GM18505 (cell line): ENCODE measurements at regions not wholly inside any gene's neighbourhood (a gene's known extent, or its start where the extent isn't known, plus 50 kb on each side); places are given as distances from the start of the nearest gene placed in this dataset.

Experiments
- ATAC-seq: cut with Tn5 transposase; IDR thresholded peaks from one replicate; pipeline ENCODE4 v1.9.1; 2021; ENCODE audit not compliant: unreplicated experiment
- POLR2A ChIP-seq: IDR thresholded peaks from 4 replicates; pipeline ENCODE4 v1.6.1; 2011; ENCODE audit warnings: borderline replicate concordance; ENCODE audit not compliant: insufficient read depth, insufficient read length; ENCODE audit errors: extremely low read depth

DNA sequence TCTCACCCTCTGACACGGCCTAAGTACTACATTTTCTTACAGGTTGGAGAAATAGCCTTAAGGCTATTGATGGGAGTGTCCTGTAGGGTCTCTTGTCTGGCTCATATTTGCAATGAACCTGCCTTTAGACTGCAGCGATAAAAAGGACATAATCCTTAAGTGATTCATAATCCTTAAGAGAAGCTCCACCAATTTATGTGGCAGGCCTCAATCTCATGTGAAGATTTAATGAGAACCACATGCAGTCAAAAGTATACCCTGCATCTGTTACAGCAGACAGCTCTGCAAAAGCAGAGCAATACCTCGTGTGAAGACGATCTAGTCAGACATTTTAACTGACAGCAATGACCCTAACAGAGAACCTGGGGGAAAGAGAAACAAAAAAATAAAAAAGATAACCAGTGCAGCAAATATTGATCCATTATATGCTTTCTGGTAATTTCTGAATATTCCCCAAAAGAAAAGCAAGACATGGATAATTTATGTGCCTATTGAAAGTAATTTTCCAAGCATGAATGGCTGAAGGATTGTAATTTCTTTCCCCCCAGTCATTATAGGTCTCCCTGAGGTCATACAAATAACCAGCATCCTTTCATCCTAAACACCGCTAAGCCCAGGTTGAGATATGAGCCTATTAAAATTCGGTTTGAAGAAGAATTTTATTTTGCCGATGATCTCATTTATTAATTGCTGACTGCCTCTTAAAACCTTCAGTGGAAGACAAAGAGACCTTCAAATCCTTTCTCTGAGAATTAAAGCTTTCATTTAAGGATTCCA is 321.8 kb upstream of the NBEA start:
- ATAC-seq: no peak
- no peak for TF ChIP-seq POLR2A

DNA sequence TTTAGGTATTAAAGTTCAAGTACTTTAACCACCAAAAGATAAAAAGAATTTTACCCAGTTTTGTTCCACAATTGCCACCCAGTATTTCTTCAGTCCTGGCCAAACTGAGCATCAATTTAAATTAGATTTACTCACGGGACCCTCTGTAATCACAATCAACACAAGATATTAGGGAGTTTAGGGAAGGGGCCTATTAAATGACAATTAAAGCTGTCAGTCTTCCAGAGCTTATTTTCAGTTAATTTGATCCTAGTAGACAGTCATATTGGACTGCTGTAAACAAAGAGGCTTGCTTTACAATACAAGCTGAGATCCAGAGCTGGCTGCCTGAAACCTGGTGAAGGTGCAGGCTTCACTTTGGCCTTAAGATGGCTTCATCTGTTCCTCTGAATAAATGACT is 321.2 kb upstream of the NBEA start:
- no peak for TF ChIP-seq POLR2A
- no peak for ATAC-seq

- TF ChIP-seq POLR2A: no peak
- ATAC-seq: no peak
Measured at GRCh38 chr13:34623331-34623730, 318.7 kb upstream of the NBEA start.

DNA sequence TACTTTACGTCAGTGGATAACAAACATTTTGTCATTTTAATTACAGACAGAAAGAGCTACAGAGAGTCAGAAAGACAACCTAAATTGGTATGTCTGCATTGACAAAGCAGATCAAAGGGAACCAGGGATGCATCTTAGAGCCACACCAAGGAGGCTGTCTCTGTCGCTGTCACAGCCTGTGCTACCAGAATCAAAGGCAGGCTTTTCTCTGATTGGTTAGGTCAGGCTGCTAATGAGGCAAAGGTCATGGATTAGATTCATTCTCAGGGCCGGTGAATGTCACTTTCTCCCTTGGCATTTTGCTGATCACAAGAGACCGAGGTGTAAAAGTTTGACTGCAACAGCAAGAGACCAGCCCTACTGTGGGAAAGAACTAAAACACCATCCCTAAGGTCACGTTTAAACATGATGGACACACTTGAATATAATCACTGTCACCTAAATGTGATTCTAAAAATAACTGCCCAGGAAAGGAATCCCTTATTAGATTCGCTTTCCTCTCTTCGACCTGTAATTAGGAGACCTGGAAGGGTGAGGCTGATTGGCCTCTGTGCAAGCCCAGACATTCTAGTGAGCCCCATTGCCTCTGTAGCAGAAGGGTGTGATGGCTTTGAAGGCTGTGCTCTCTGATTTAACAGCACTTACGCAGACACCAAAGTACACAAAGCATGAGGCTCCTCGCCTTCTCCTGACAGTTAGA is 314.4 kb upstream of the NBEA start:
- no peak for ATAC-seq
- no peak for TF ChIP-seq POLR2A

- no peak for TF ChIP-seq POLR2A
- ATAC-seq: no peak
Measured at GRCh38 chr13:34628209-34628682, 313.8 kb upstream of the NBEA start.

GRCh38 chr13:34634448-34634847 is 307.6 kb upstream of the NBEA start:
- no peak for TF ChIP-seq POLR2A
- ATAC-seq: no peak

GRCh38 chr13:34637138-34637537 is 304.9 kb upstream of the NBEA start:
- ATAC-seq: no peak

GRCh38 chr13:34637636-34638035 is 304.4 kb upstream of the NBEA start:
- ATAC-seq: no peak
- no peak for TF ChIP-seq POLR2A

More at GRCh38 chr13:34637138-34637537, 304.9 kb upstream of the NBEA start:
- TF ChIP-seq POLR2A: no peak

GRCh38 chr13:34638897-34639296 is 303.2 kb upstream of the NBEA start:
- ATAC-seq: no peak
- TF ChIP-seq POLR2A: no peak

- TF ChIP-seq POLR2A: no peak
- no peak for ATAC-seq
Measured at GRCh38 chr13:34640179-34640992, 301.7 kb upstream of the NBEA start.

DNA sequence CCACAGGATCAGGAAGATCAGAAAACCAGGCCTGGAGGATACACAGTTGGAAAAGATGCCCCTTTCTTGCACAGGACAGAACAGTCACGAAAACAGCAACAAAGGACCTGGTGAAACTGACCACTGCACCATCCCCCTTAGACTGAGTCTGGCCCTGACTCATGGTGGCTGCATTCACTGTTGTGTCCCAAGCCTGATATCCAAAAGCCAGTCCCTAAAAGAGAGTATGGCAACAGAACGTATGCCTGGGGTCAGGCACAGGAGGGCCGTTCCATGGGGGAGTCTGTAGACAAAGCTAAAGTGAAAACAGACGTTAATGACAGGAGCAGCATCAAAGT is 301.1 kb upstream of the NBEA start:
- no peak for TF ChIP-seq POLR2A
- ATAC-seq: no peak

DNA sequence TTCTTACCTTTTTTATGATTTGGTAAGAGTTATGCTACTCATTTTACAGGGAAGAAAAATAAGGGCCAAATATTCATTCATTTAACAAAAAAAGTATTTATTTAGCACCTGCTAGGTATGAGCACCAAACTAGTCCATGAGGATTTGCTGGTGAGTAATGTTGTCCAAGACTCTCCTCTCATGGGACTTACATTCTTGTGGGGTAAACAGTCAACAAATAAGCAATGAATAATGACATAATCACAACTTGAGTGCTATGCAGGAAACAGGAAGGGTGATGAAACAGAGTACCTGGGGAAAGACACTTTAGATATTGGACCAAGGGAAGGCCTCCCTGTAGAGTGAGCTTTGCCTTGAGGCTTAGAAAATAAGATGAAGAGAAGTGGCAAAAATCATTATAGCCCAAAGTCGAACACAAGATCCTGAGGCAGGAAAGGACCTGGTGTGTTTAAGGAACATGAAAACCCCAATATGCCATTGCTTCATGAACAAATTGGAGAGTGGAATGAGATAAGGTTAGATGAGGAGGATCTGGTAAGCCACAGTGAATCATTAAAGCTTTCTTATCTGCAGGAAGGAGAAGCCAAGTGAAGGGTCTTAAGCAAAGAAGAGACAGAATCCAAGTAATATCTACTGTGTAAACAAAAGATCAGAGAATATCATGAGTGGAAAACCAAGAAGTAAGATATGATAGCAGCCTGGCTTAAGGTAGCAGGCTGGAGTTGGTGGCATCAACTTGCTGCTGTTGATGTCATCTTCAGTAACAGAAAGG is 294.5 kb upstream of the NBEA start:
- no peak for TF ChIP-seq POLR2A
- no peak for ATAC-seq

- no peak for ATAC-seq
- TF ChIP-seq POLR2A: no peak
Measured at GRCh38 chr13:34654203-34654602, 287.9 kb upstream of the NBEA start.

DNA sequence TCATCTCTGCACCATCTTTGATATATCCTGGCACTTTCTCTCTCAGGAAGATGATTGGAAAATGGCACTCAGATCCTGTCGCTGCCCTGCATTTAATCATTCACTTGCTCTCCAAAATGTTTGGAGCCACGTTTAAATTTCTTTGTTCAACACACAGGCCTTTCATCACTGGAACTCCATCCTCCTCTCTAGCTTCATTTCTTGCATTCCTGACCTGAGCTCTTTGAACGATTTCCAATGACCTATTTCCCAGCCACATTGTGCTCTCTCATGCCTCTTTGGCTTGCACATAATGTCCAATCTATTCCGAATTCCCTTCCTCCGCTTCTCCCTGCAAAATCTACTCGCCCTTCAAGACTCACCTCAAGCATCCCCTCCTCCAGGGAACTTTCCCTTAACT is 287.4 kb upstream of the NBEA start:
- ATAC-seq: no peak
- TF ChIP-seq POLR2A: no peak

DNA sequence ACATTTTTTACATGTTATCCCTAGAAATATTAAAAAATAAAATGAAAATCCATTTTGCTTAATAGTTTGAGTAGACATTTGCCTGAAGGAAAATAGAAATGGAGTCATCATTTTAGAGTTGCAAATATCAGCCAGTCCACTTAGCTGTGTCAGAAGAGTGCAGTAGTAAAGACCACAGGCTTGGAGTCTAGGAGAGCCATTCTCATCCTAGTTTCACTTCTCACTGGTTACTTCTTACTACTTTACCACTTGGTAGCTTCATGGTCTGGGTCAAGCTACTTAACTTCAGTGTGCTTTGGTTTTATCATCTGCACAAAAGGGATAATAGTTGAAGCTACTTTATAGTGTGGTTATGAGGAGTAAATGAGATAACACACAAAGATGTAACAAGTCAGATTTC is 286.5 kb upstream of the NBEA start:
- ATAC-seq: no peak

More for the DNA sequence above, 286.5 kb upstream of the NBEA start:
- TF ChIP-seq POLR2A: no peak
